ENCODE measurements at regions not wholly inside any gene's neighbourhood (a gene's known extent, or its start where the extent isn't known, plus 50 kb on each side); places are given as distances from the start of the nearest gene placed in this dataset.

DNA sequence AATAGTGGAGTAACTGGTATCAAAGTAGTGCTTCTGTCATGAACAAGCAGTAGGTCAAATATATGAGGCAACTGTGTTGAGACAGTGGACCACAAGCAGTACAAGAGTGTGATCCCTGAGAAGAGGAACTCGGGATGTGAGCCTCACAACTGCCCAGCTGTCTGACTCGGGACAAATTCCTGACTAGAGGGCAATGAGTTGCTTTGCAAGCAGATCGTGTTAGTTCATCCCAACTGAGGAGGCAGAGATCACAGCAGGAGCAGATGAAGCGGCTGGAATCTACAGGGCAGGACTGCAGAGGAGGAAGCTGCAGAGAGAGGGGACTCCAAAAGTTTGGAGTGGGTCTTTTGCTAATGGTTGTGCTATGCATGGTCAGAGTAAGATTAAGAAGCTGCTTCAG lies 741.1 kb downstream of the DIAPH3 start:
- TF ChIP-seq POLR2A (IDR thresholded peaks at IDR 0.05) (no peak), CTCF (IDR thresholded peaks at IDR 0.05) (no peak)

Measured in Peyer's patch (tissue), 4 donors.